Muscle layer of colon (tissue), 2 donors: ENCODE measurements at regions not wholly inside any gene's neighbourhood (a gene's known extent, or its start where the extent isn't known, plus 50 kb on each side); places are given as distances from the start of the nearest gene placed in this dataset.
A peak's percentile ranks its signal among the peaks of the same experiment; 100 is the strongest.

Experiments
- H3K27ac ChIP-seq: one replicate; pipeline ENCODE4 v1.7.0; 2013; ENCODE audit warnings: low read depth, mild to moderate bottlenecking, low read length, moderate library complexity
- H3K27me3 ChIP-seq, 2 donors: one replicate each; pipeline ENCODE4 v1.7.0; 2013; ENCODE audit warnings: low read length in 2 of 2, mild to moderate bottlenecking in 2 of 2; ENCODE audit not compliant: insufficient read depth in 2 of 2, control insufficient read depth in 1 of 2
- H3K36me3 ChIP-seq: one replicate; pipeline ENCODE4 v1.7.0; 2013; ENCODE audit warnings: mild to moderate bottlenecking, low read length; ENCODE audit not compliant: insufficient read depth
- H3K4me1 ChIP-seq: one replicate; pipeline ENCODE4 v1.7.0; 2013; ENCODE audit warnings: mild to moderate bottlenecking, low read length; ENCODE audit not compliant: insufficient read depth
- H3K4me3 ChIP-seq, 2 donors: one replicate each; pipeline ENCODE4 v1.7.0; 2013; ENCODE audit warnings: low read length in 2 of 2, low read depth in 1 of 2, mild to moderate bottlenecking in 1 of 2, moderate library complexity in 1 of 2
- H3K9ac ChIP-seq: one replicate; pipeline ENCODE4 v1.7.0; 2013; ENCODE audit warnings: low read length
- H3K9me3 ChIP-seq: one replicate; pipeline ENCODE4 v1.7.0; 2013; ENCODE audit warnings: mild to moderate bottlenecking, low read length
- donor health status: abdominal sarcoma.
- donor health status: Adenocarcinoma of cecum.

- Histone ChIP-seq H3K4me1 (peaks cover 33% of the 10 kb centered on the region), H3K9ac (no peak overlapping the region), H3K4me3 (no peak overlapping the region), H3K27ac (peak overlapping the region; percentile 17), H3K27me3 (no peaks in the 10 kb centered on the region), H3K9me3 (peaks cover 5% of the 10 kb centered on the region), H3K36me3 (no peaks in the 10 kb centered on the region)
Measured at GRCh38 chr3:177770383-177771230, 573.3 kb upstream of the TBL1XR1 start.

- Histone ChIP-seq H3K9ac (no peak overlapping the region), H3K36me3 (no peaks in the 10 kb centered on the region), H3K27ac (no peak overlapping the region), H3K4me1 (peaks cover 39% of the 10 kb centered on the region), H3K9me3 (peaks cover 5% of the 10 kb centered on the region), H3K27me3 (no peaks in the 10 kb centered on the region), H3K4me3 (no peak overlapping the region)
Measured at GRCh38 chr3:177771780-177772179, 574.5 kb upstream of the TBL1XR1 start.

GRCh38 chr3:177772908-177773557 is 575.8 kb upstream of the TBL1XR1 start:
- no peaks in the 10 kb centered on the region for H3K36me3 ChIP-seq
- no peak overlapping the region for H3K27ac ChIP-seq
- H3K4me1 ChIP-seq = peaks cover 41% of the 10 kb centered on the region

GRCh38 chr3:177773717-177774116 is 576.4 kb upstream of the TBL1XR1 start:
- no peak overlapping the region for H3K4me3 ChIP-seq
- no peak overlapping the region for H3K27ac ChIP-seq
- H3K4me1 ChIP-seq = peaks cover 41% of the 10 kb centered on the region
- H3K36me3 ChIP-seq = no peaks in the 10 kb centered on the region
- no peaks in the 10 kb centered on the region for H3K9me3 ChIP-seq
- no peak overlapping the region for H3K9ac ChIP-seq
- no peaks in the 10 kb centered on the region for H3K27me3 ChIP-seq

More at GRCh38 chr3:177772908-177773557, 575.8 kb upstream of the TBL1XR1 start:
- H3K4me3 ChIP-seq = no peak overlapping the region
- H3K9ac ChIP-seq = no peak overlapping the region
- H3K9me3 ChIP-seq = peaks cover 3% of the 10 kb centered on the region
- H3K27me3 ChIP-seq = no peaks in the 10 kb centered on the region

- H3K9me3 ChIP-seq = no peaks in the 10 kb centered on the region
- no peak overlapping the region for H3K9ac ChIP-seq
- no peak overlapping the region for H3K27ac ChIP-seq
- no peaks in the 10 kb centered on the region for H3K36me3 ChIP-seq
- H3K4me1 ChIP-seq = peaks cover 27% of the 10 kb centered on the region
- no peak overlapping the region for H3K4me3 ChIP-seq
- H3K27me3 ChIP-seq = no peaks in the 10 kb centered on the region
Measured at GRCh38 chr3:177776661-177777101, 579.4 kb upstream of the TBL1XR1 start.

GRCh38 chr3:177777699-177778098 is 580.4 kb upstream of the TBL1XR1 start:
- Histone ChIP-seq H3K4me3 (no peak overlapping the region), H3K36me3 (no peaks in the 10 kb centered on the region), H3K9ac (no peak overlapping the region), H3K9me3 (no peaks in the 10 kb centered on the region), H3K27ac (no peak overlapping the region), H3K4me1 (peaks cover 36% of the 10 kb centered on the region), H3K27me3 (no peaks in the 10 kb centered on the region)

- peaks cover 39% of the 10 kb centered on the region for H3K4me1 ChIP-seq
- H3K9me3 ChIP-seq = no peaks in the 10 kb centered on the region
- H3K27ac ChIP-seq = no peak overlapping the region
- no peak overlapping the region for H3K4me3 ChIP-seq
- no peaks in the 10 kb centered on the region for H3K36me3 ChIP-seq
- no peaks in the 10 kb centered on the region for H3K27me3 ChIP-seq
- H3K9ac ChIP-seq = no peak overlapping the region
Measured at GRCh38 chr3:177778633-177779032, 581.4 kb upstream of the TBL1XR1 start.

- Histone ChIP-seq H3K4me1 (peaks cover 33% of the 10 kb centered on the region), H3K36me3 (no peaks in the 10 kb centered on the region), H3K9ac (no peak overlapping the region), H3K4me3 (peak overlapping the region in 1 of 2 donors; percentile 2), H3K27ac (peak overlapping the region; percentile 60), H3K9me3 (no peaks in the 10 kb centered on the region), H3K27me3 (no peaks in the 10 kb centered on the region)
Measured at GRCh38 chr3:177781686-177782161, 584.4 kb upstream of the TBL1XR1 start.

GRCh38 chr3:177783338-177783737 is 586.1 kb upstream of the TBL1XR1 start:
- H3K4me1 ChIP-seq = peaks cover 30% of the 10 kb centered on the region
- H3K9ac ChIP-seq = no peak overlapping the region
- no peaks in the 10 kb centered on the region for H3K27me3 ChIP-seq
- no peaks in the 10 kb centered on the region for H3K9me3 ChIP-seq
- H3K36me3 ChIP-seq = no peaks in the 10 kb centered on the region
- H3K27ac ChIP-seq = no peak overlapping the region
- no peak overlapping the region for H3K4me3 ChIP-seq

- Histone ChIP-seq H3K4me1 (peaks cover 32% of the 10 kb centered on the region), H3K9me3 (no peaks in the 10 kb centered on the region), H3K27me3 (no peaks in the 10 kb centered on the region), H3K4me3 (no peak overlapping the region), H3K27ac (no peak overlapping the region), H3K36me3 (no peaks in the 10 kb centered on the region), H3K9ac (no peak overlapping the region)
Measured at GRCh38 chr3:177783767-177784166, 586.5 kb upstream of the TBL1XR1 start.

- H3K36me3 ChIP-seq = no peaks in the 10 kb centered on the region
- no peak overlapping the region for H3K27ac ChIP-seq
- H3K4me3 ChIP-seq = no peak overlapping the region
Measured at GRCh38 chr3:177787279-177788041, 590.2 kb upstream of the TBL1XR1 start.

More at GRCh38 chr3:177787279-177788041, 590.2 kb upstream of the TBL1XR1 start:
- no peaks in the 10 kb centered on the region for H3K9me3 ChIP-seq
- H3K27me3 ChIP-seq = no peaks in the 10 kb centered on the region
- peaks cover 23% of the 10 kb centered on the region for H3K4me1 ChIP-seq
- no peak overlapping the region for H3K9ac ChIP-seq
